K562 (cell line): ENCODE measurements at regions not wholly inside any gene's neighbourhood (a gene's known extent, or its start where the extent isn't known, plus 50 kb on each side); places are given as distances from the start of the nearest gene placed in this dataset.

Experiments
- ATAC-seq: fragments of 200-7000 bp; cut with Tn5 transposase; 3 replicates; pipeline ENCODE4 v1.9.1; 2020; ENCODE audit warnings: moderate library complexity
- BruUV-seq: library from RNA; stranded (reverse); fragments of 400-500 nt; replicated peaks from 2 replicates; lab custom pipeline; 2021; lab: Mats Ljungman, UMichigan
- CTCF ChIA-PET: fragments of 300-600 bp; formaldehyde crosslinking; extraction: SDS; loops from one replicate; lab custom pipeline; 2021; ENCODE audit warnings: low intra/inter-chr PET ratio; lab: Yijun Ruan, JAX
- POLR2A ChIA-PET: fragments of 300-600, 350-650 bp; sonication (Branson Sonifier 250); formaldehyde crosslinking; extraction: SDS; loops from one replicate; lab custom pipeline; 2021; ENCODE audit warnings: antibody characterized with exemption, inconsistent platforms; lab: Yijun Ruan, JAX
- DNase-seq, 4 experiments: peaks; one replicate each; pipeline versions ENCODE4 v3.0.0 to v3.0.0-alpha.2; 2011 to 2018; ENCODE audit warnings: low spot score in 3 of 4, mixed read lengths in 3 of 4; ENCODE audit errors: extremely low read depth in 1 of 4
- FAIRE-seq: peaks from 2 replicates; lab custom pipeline; 2011; peaks lifted over from hg19 to GRCh38; lab: Jason Lieb, UNC
- H2AFZ ChIP-seq: 2 replicates; pipeline ENCODE4 v1.6.0; 2011; ENCODE audit warnings: low read depth, low read length, control low read depth, inconsistent platforms
- H3K27ac ChIP-seq: fragments of 200-600 bp; 3 replicates; pipeline ENCODE4 v1.8.0; 2011; ENCODE audit warnings: low read depth, mild to moderate bottlenecking, control low read depth, inconsistent platforms, low read length, moderate library complexity, mixed read lengths; ENCODE audit errors: extremely low read depth
- H3K27me3 ChIP-seq, 2 experiments: fragments of 300-600 bp in 1 of 2; 2 replicates in 1 of 2; 3 replicates in 1 of 2; pipeline versions ENCODE4 v1.6.0 to v1.8.0; 2011; ENCODE audit warnings: inconsistent platforms in 2 of 2, low read length in 2 of 2, mild to moderate bottlenecking in 1 of 2, mixed read lengths in 1 of 2, moderate library complexity in 1 of 2; ENCODE audit not compliant: control insufficient read depth in 2 of 2, insufficient read depth in 2 of 2
- H3K36me3 ChIP-seq: fragments of 300-600 bp; 3 replicates; pipeline ENCODE4 v1.8.0; 2011; ENCODE audit warnings: mild to moderate bottlenecking, low read length, inconsistent platforms; ENCODE audit not compliant: control insufficient read depth, insufficient read depth
- H3K4me1 ChIP-seq, 2 experiments: fragments of 200-600 bp in 1 of 2; replicated peaks in 1 of 2; 2 replicates in 1 of 2; 3 replicates in 1 of 2; pipeline versions ENCODE4 v1.5.1 to v1.8.0; 2011; ENCODE audit warnings: inconsistent platforms in 2 of 2, low read length in 2 of 2, mild to moderate bottlenecking in 1 of 2, mixed read lengths in 1 of 2, moderate library complexity in 1 of 2; ENCODE audit not compliant: control insufficient read depth in 2 of 2, insufficient read depth in 2 of 2
- H3K4me2 ChIP-seq: 2 replicates; pipeline ENCODE4 v1.6.1; 2011; ENCODE audit warnings: low read length, control low read depth, inconsistent platforms, mixed read lengths; ENCODE audit not compliant: insufficient read depth
- H3K4me3 ChIP-seq: fragments of 200-600 bp; sonication (generic), shearing (Covaris generic); 2 replicates; pipeline ENCODE4 v1.5.1; 2016; ENCODE audit warnings: control low read depth, inconsistent platforms
- H3K79me2 ChIP-seq: fragments of 200-600 bp; 3 replicates; pipeline ENCODE4 v1.8.0; 2011; ENCODE audit warnings: low read length, inconsistent platforms; ENCODE audit not compliant: control insufficient read depth, insufficient read depth
- H3K9ac ChIP-seq, 2 experiments: 2 replicates each; pipeline versions ENCODE4 v1.6.0 to v1.6.1; 2011; ENCODE audit warnings: low read depth in 2 of 2, low read length in 2 of 2, control low read depth in 1 of 2, inconsistent platforms in 1 of 2, mild to moderate bottlenecking in 1 of 2, mixed read lengths in 1 of 2; ENCODE audit not compliant: insufficient read depth in 1 of 2
- H3K9me1 ChIP-seq: one replicate; pipeline ENCODE4 v1.6.0; 2011; ENCODE audit warnings: inconsistent platforms, mild to moderate bottlenecking, low read length, moderate library complexity; ENCODE audit not compliant: control insufficient read depth, insufficient read depth
- H3K9me3 ChIP-seq: replicated peaks from 2 replicates; pipeline ENCODE4 v1.5.1; 2011; ENCODE audit warnings: low read depth, low read length, inconsistent platforms; ENCODE audit not compliant: control insufficient read depth, insufficient read depth
- H4K20me1 ChIP-seq: replicated peaks from 2 replicates; pipeline ENCODE4 v1.6.1; 2011; ENCODE audit warnings: low read length, inconsistent platforms, mixed read lengths; ENCODE audit not compliant: control insufficient read depth, insufficient read depth
- ATF2 ChIP-seq: sonication (generic); formaldehyde crosslinking; IDR thresholded peaks from 2 replicates; pipeline ENCODE4 v1.8.1; 2022; ENCODE audit warnings: missing genetic modification reagents
- CREB3 ChIP-seq: fragments of 450-650 bp; conservative IDR thresholded peaks from 2 replicates; pipeline ENCODE4 v1.6.1; 2016; ENCODE audit warnings: missing genetic modification characterization, low read depth, mild to moderate bottlenecking, missing compliant biosample characterization, moderate library complexity
- DNMT1 ChIP-seq: fragments of 450-650 bp; IDR thresholded peaks from 2 replicates; pipeline ENCODE4 v1.6.1; 2016; ENCODE audit warnings: antibody characterized with exemption, mild to moderate bottlenecking
- E2F3 ChIP-seq: fragments of 250-450 bp; sonication (Bioruptor Pico); IDR thresholded peaks from 2 replicates; pipeline ENCODE4 v1.4.0; 2020; ENCODE audit warnings: mild to moderate bottlenecking
- ESRRB ChIP-seq: fragments of 250-450 bp; sonication (Bioruptor Pico); IDR thresholded peaks from 2 replicates; pipeline ENCODE4 v1.5.0; 2020; ENCODE audit warnings: mild to moderate bottlenecking, moderate library complexity, borderline replicate concordance
- KLF10 ChIP-seq: fragments of 250-450 bp; sonication (Bioruptor Pico); IDR thresholded peaks from 2 replicates; pipeline ENCODE4 v1.6.1; 2021; ENCODE audit warnings: matching md5 sums
- NRF1 ChIP-seq, 2 experiments: fragments of 450-650 bp; IDR thresholded peaks in 1 of 2; conservative IDR thresholded peaks in 1 of 2; 2 replicates each; pipeline ENCODE4 v1.6.1; 2014; ENCODE audit warnings: mild to moderate bottlenecking in 2 of 2
- TAF9B ChIP-seq: fragments of 450-650 bp; IDR thresholded peaks from 2 replicates; pipeline ENCODE4 v1.6.1; 2018; ENCODE audit warnings: mild to moderate bottlenecking; ENCODE audit not compliant: partially characterized antibody
- TRIM28 ChIP-seq: fragments of 450-650 bp; IDR thresholded peaks from 2 replicates; pipeline ENCODE4 v1.6.1; 2017
- ZBTB17 ChIP-seq: fragments of 450-650 bp; formaldehyde crosslinking; IDR thresholded peaks from 2 replicates; pipeline ENCODE4 v1.4.0; 2020; ENCODE audit warnings: mild to moderate bottlenecking
- ZEB2 ChIP-seq: fragments of 450-650 bp; IDR thresholded peaks from 2 replicates; pipeline ENCODE4 v1.6.1; 2016
- WGBS: fragments of 100-300 bp; shearing (Covaris generic); methylation state at CpG from one replicate; pipeline ENCODE4 v1.1.6; 2016; ENCODE audit warnings: low coverage, mixed read lengths; ENCODE audit not compliant: insufficient coverage; ENCODE audit errors: missing lambda C conversion rate; 5-methylcytosine and 5-hydroxymethylcytosine counted together
- in situ Hi-C: fragments of 300-500 bp; cut with MboI; formaldehyde crosslinking; loops from 4 replicates; pipeline ENCODE4 v1.15.0; 2018; ENCODE audit warnings: inconsistent platforms, mixed read lengths
- intact Hi-C: fragments of 100-400 bp; cut with micrococcal nuclease; formaldehyde crosslinking; loops from 2 replicates; pipeline ENCODE4 v1.14.2; 2022

- no peak for TF ChIP-seq ESRRB (CRISPR knock-in tag)
- no peak for TF ChIP-seq CREB3 (tag)
- TF ChIP-seq NRF1 (conservative IDR thresholded peaks at IDR 0.05 in 1 of 2, IDR thresholded peaks at IDR 0.05 in 1 of 2): no peak
- no peak for TF ChIP-seq KLF10 (CRISPR knock-in tag)
- TF ChIP-seq TRIM28: no peak
- no peak for TF ChIP-seq E2F3 (CRISPR knock-in tag)
Observed at GRCh38 chr12:125424909-125425308, 359.7 kb downstream of the AACS start (continued).

DNA sequence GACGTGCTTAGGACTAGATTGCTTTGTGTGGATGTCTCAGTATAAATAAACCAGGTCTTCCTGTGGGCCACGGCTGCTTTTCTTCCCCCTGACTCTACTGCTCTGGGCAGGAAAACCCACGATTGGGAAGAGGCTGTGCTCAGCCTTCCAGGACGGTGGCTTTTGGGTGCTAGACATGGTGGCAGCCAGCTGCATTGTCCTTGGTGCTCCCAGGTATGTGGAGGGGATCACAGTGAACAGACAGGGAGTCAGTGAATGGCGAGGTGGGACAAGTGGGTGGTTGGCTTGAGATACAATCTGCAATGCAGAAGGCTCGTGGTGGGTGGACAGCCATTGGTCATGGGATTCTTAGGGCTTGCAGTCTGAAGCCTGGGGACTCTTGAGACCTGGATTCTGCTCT is 366.3 kb downstream of the AACS start:
- Histone ChIP-seq H2AFZ (no peak overlapping the region), H3K9me1 (no peaks in the 10 kb centered on the region), H3K27me3 (peaks cover 0 to 21% of the 10 kb centered on the region in 2 experiments; a peak in 2 of 5 replicates), H3K36me3 (no peaks in the 10 kb centered on the region), H3K9me3 (no peaks in the 10 kb centered on the region), H3K9ac (no peak overlapping the region), H3K79me2 (no peaks in the 10 kb centered on the region), H3K4me3 (no peak overlapping the region), H4K20me1 (no peaks in the 10 kb centered on the region; the same call in 1 of the 2 replicates), H3K4me1 (no peaks in the 10 kb centered on the region), H3K27ac (no peak overlapping the region), H3K4me2 (no peak overlapping the region)
- 0% methylated on average over 6 of the region's 6 CpGs for WGBS
- TF ChIP-seq TAF9B: no peak
- no peak for TF ChIP-seq ATF2 (CRISPR knock-in tag)
- TF ChIP-seq CREB3 (tag): no peak
- no peak for TF ChIP-seq ZBTB17 (CRISPR knock-in tag)
- no peak for TF ChIP-seq DNMT1
- TF ChIP-seq ZEB2: no peak
- no peak for FAIRE-seq
- in situ Hi-C loops: no loop called here
- DNase-seq: no peak
- ATAC-seq: no peak
- BruUV-seq: no TSS peak
- intact Hi-C loops: no loop called here
- ChIA-PET CTCF (no interaction called here), POLR2A (no interaction called here)
